ENCODE measurements at regions not wholly inside any gene's neighbourhood (a gene's known extent, or its start where the extent isn't known, plus 50 kb on each side); places are given as distances from the start of the nearest gene placed in this dataset.
"Not testable (repeated sequence)": the region's sequence is repeated elsewhere in the genome, so short reads cannot be mapped to it uniquely, and the experiment has no call there.

GRCh38 chr7:9709216-9709615 lies 1264.5 kb upstream of the PHF14 start:
- no peak for DNase-seq (ENCODE audit: low read depth in 2 of 2)

- no peak for DNase-seq (ENCODE audit: low read depth in 2 of 2)
These were observed 1262.3 kb upstream of the PHF14 start for GRCh38 chr7:9711259-9711918.

- DNase-seq (ENCODE audit: low read depth in 2 of 2): no peak
These were observed 1255.5 kb upstream of the PHF14 start for GRCh38 chr7:9718071-9718661.

GRCh38 chr7:9719303-9719702 lies 1254.4 kb upstream of the PHF14 start:
- DNase-seq (ENCODE audit: low read depth in 2 of 2): no peak

- no peak for DNase-seq (ENCODE audit: low read depth in 2 of 2)
These were observed 1254.0 kb upstream of the PHF14 start for GRCh38 chr7:9719721-9720120.

GRCh38 chr7:9725940-9726663 lies 1247.6 kb upstream of the PHF14 start:
- DNase-seq (ENCODE audit: low read depth in 2 of 2): not testable (repeated sequence)

GRCh38 chr7:9726811-9727210 lies 1246.9 kb upstream of the PHF14 start:
- DNase-seq (ENCODE audit: low read depth in 2 of 2): not testable (repeated sequence)

- not testable (repeated sequence) for DNase-seq (ENCODE audit: low read depth in 2 of 2)
These were observed 1246.2 kb upstream of the PHF14 start for GRCh38 chr7:9727467-9727869.

GRCh38 chr7:9728014-9728657 lies 1245.5 kb upstream of the PHF14 start:
- DNase-seq (ENCODE audit: low read depth in 2 of 2): not testable (repeated sequence)

- DNase-seq (ENCODE audit: low read depth in 2 of 2): no peak
These were observed 1221.6 kb upstream of the PHF14 start for GRCh38 chr7:9752033-9752432.

- DNase-seq (ENCODE audit: low read depth in 2 of 2): no peak
These were observed 1212.4 kb upstream of the PHF14 start for GRCh38 chr7:9761224-9761623.

GRCh38 chr7:9776900-9777299 lies 1196.8 kb upstream of the PHF14 start:
- no peak for DNase-seq (ENCODE audit: low read depth in 2 of 2)

GRCh38 chr7:9778367-9778766 lies 1195.3 kb upstream of the PHF14 start:
- DNase-seq (ENCODE audit: low read depth in 2 of 2): no peak

- DNase-seq (ENCODE audit: low read depth in 2 of 2): no peak
These were observed 1192.0 kb upstream of the PHF14 start for GRCh38 chr7:9781710-9782109.

- DNase-seq (ENCODE audit: low read depth in 2 of 2): no peak
These were observed 1191.4 kb upstream of the PHF14 start for GRCh38 chr7:9782275-9782674.

- no peak for DNase-seq (ENCODE audit: low read depth in 2 of 2)
These were observed 1188.5 kb upstream of the PHF14 start for GRCh38 chr7:9785211-9785610.

- no peak for DNase-seq (ENCODE audit: low read depth in 2 of 2)
These were observed 1177.4 kb upstream of the PHF14 start for GRCh38 chr7:9796241-9796640.

GRCh38 chr7:9822458-9823290 lies 1151.0 kb upstream of the PHF14 start:
- no peak for DNase-seq (ENCODE audit: low read depth in 2 of 2)

GRCh38 chr7:9835199-9835598 lies 1138.5 kb upstream of the PHF14 start:
- no peak for DNase-seq (ENCODE audit: low read depth in 2 of 2)

- DNase-seq (ENCODE audit: low read depth in 2 of 2): no peak
These were observed 1137.0 kb upstream of the PHF14 start for GRCh38 chr7:9836671-9837070.

GRCh38 chr7:9842301-9842700 lies 1131.4 kb upstream of the PHF14 start:
- DNase-seq (ENCODE audit: low read depth in 2 of 2): no peak

GRCh38 chr7:9846902-9847301 lies 1126.8 kb upstream of the PHF14 start:
- no peak for DNase-seq (ENCODE audit: low read depth in 2 of 2)
